Transverse colon (tissue), 4 donors: ENCODE measurements at regions not wholly inside any gene's neighbourhood (a gene's known extent, or its start where the extent isn't known, plus 50 kb on each side); places are given as distances from the start of the nearest gene placed in this dataset.

Experiments
- EP300 ChIP-seq: sonication (generic); formaldehyde crosslinking; IDR thresholded peaks from one replicate; pipeline ENCODE4 v1.6.1; 2017; ENCODE audit warnings: antibody characterized with exemption, low read depth
- POLR2AphosphoS5 ChIP-seq, 3 donors: sonication (generic); formaldehyde crosslinking; IDR thresholded peaks; one replicate each; pipeline ENCODE4 v1.6.1; 2016; ENCODE audit warnings: antibody characterized with exemption in 3 of 3
- TF ChIP-seq, protein P1 (sequence below), 5 experiments: fragments of 200-600 bp in 3 of 5; fragments of 450-650 bp in 2 of 5; sonication (generic) in 3 of 5; IDR thresholded peaks; 1 replicate in 2 of 5; 2 replicates in 3 of 5; pipeline ENCODE4 v1.5.1; 2016 to 2017; ENCODE audit warnings: antibody characterized with exemption in 5 of 5, inconsistent platforms in 3 of 5, mild to moderate bottlenecking in 2 of 5, moderate library complexity in 1 of 5

DNA sequence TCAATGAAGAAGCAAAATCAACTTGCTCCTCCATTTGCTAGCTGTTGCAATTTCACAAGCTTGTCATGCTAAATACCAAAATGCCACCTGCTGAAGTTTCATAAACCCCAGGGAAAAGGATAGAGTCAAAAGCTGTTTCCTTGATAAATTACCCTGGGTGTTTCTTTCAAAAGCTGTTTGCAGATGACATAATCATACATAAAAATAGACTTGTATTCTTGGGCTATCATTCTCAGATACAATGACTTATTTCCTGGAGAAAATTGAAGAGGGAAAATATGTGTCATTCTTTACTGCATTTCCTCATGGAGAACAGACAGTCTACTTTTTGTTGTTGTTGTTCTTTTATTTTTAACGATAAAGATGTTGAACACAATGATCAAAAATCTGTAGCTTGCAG, 119.2 kb downstream of the GALC start:
- TF ChIP-seq, protein P1, sequence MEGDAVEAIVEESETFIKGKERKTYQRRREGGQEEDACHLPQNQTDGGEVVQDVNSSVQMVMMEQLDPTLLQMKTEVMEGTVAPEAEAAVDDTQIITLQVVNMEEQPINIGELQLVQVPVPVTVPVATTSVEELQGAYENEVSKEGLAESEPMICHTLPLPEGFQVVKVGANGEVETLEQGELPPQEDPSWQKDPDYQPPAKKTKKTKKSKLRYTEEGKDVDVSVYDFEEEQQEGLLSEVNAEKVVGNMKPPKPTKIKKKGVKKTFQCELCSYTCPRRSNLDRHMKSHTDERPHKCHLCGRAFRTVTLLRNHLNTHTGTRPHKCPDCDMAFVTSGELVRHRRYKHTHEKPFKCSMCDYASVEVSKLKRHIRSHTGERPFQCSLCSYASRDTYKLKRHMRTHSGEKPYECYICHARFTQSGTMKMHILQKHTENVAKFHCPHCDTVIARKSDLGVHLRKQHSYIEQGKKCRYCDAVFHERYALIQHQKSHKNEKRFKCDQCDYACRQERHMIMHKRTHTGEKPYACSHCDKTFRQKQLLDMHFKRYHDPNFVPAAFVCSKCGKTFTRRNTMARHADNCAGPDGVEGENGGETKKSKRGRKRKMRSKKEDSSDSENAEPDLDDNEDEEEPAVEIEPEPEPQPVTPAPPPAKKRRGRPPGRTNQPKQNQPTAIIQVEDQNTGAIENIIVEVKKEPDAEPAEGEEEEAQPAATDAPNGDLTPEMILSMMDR (IDR thresholded peaks at IDR 0.05), result no peak
- TF ChIP-seq POLR2AphosphoS5 (IDR thresholded peaks at IDR 0.05), result no peak
- no peak for TF ChIP-seq EP300
